ENCODE measurements at regions not wholly inside any gene's neighbourhood (a gene's known extent, or its start where the extent isn't known, plus 50 kb on each side); places are given as distances from the start of the nearest gene placed in this dataset.
A peak's percentile ranks its signal among the peaks of the same experiment; 100 is the strongest.

DNA sequence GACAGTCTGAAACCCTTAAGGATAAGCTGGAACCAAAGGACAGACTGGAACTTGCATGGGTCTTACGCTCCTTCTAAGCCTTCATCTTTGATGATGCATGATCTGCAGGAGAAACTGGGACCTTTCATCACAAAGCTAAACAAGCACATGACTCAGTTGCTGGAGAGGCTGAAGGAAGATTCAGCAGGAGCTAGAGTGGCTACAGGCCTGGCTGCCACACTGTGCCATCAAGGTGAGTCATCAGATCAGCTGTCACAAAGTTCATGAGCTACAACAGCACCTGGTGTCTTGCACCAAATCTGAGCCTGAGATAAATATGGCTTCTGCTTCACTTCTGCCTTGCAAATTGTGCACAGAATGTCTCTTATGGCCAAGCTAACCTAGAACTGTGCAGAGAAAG is 95.5 kb upstream of the MARK1 start:
- Histone ChIP-seq H3K27ac (ENCODE audit: extremely low read depth, low read depth, low read length) (no peak overlapping the region), H2AFZ (ENCODE audit: low read depth, low read length) (no peak overlapping the region), H4K20me1 (replicated peaks; ENCODE audit: control insufficient read depth, insufficient read depth, low read length) (no peaks in the 10 kb centered on the region), H3K4me2 (ENCODE audit: insufficient read depth, low read length) (no peak overlapping the region), H3K27me3 (ENCODE audit: control insufficient read depth in 2 of 2, insufficient read depth in 2 of 2, low read length in 2 of 2) (no peaks in the 10 kb centered on the region), H3K4me3 (no peak overlapping the region), H3K79me2 (ENCODE audit: control insufficient read depth, insufficient read depth, low read length) (no peaks in the 10 kb centered on the region), H3K9ac (ENCODE audit: insufficient read depth in 1 of 2, low read depth in 2 of 2, low read length in 2 of 2) (no peak overlapping the region), H3K36me3 (ENCODE audit: control insufficient read depth, insufficient read depth, low read length) (no peaks in the 10 kb centered on the region), H3K4me1 (replicated peaks in 1 of 2; ENCODE audit: control insufficient read depth in 2 of 2, insufficient read depth in 2 of 2, low read length in 2 of 2) (no peaks in the 10 kb centered on the region), H3K9me3 (replicated peaks; ENCODE audit: control insufficient read depth, insufficient read depth, low read depth, low read length) (no peaks in the 10 kb centered on the region), H3K9me1 (ENCODE audit: control insufficient read depth, insufficient read depth, low read length) (no peaks in the 10 kb centered on the region)
- ATAC-seq (no peak), FAIRE-seq (no peak), DNase-seq (ENCODE audit: extremely low read depth in 1 of 4, low spot score in 3 of 4) (no peak)
- in situ Hi-C loops (cut with MboI): no loop called here
- WGBS (ENCODE audit: insufficient coverage, low coverage, missing lambda C conversion rate): 0% methylated on average over 1 of the region's 1 CpG
- ChIA-PET POLR2A (interaction anchor here (0.9 kb wide), 1 partner anchor 15 kb away, joined by 3 read pairs; no protein-coding TSS in a partner anchor), CTCF (ENCODE audit: low intra/inter-chr PET ratio) (no interaction called here)
- TF ChIP-seq DMBX1 (CRISPR knock-in tag; IDR thresholded peaks at IDR 0.05; ENCODE audit: borderline replicate concordance) (no peak), ESRRB (CRISPR knock-in tag; IDR thresholded peaks at IDR 0.05; ENCODE audit: borderline replicate concordance) (no peak), TEAD1 (CRISPR knock-in tag; IDR thresholded peaks at IDR 0.05) (no peak), C11orf30 (IDR thresholded peaks at IDR 0.05; ENCODE audit: low read depth) (no peak), ZC3H8 (IDR thresholded peaks at IDR 0.05) (no peak)
- intact Hi-C loops (cut with micrococcal nuclease): no loop called here
- BruUV-seq (replicated peaks): no TSS peak

DNA sequence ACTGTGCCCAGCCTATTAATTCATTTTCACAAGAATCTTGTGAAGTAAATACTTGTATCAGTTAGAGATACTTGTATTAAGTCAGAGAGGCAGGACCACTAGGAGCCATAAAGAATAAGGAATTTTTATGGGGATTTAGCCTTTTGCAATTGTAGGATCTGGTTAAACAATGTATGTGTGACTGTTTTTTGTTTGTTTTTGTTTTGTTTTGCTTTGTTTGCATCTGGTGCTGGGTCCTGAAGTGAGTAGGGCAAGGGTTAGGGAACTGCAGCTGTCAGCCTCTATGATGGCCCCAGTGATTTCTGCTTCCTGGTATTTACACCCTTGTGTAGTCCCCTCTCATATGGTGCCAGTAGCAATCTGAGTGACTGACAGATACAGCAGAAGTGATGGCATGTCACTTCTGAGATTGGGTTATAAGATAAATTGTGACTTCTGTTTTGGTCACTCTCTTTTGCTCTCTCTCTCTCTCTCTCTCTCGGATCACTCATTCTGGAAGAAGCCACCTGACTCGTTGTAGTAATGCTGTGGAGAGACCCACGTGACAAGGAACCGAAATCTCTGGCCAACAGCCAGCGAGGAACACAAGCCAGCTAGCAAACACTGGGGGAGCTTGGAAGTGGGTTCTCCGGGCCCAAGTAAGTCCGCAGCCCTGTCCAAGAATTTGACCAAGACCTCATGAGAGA is 96.2 kb upstream of the MARK1 start:
- Histone ChIP-seq H3K9ac (ENCODE audit: insufficient read depth in 1 of 2, low read depth in 2 of 2, low read length in 2 of 2) (no peak overlapping the region), H3K9me1 (ENCODE audit: control insufficient read depth, insufficient read depth, low read length) (no peaks in the 10 kb centered on the region), H2AFZ (ENCODE audit: low read depth, low read length) (no peak overlapping the region), H3K36me3 (ENCODE audit: control insufficient read depth, insufficient read depth, low read length) (no peaks in the 10 kb centered on the region), H3K4me3 (no peak overlapping the region), H3K27me3 (ENCODE audit: control insufficient read depth in 2 of 2, insufficient read depth in 2 of 2, low read length in 2 of 2) (no peaks in the 10 kb centered on the region), H3K4me2 (ENCODE audit: insufficient read depth, low read length) (no peak overlapping the region), H3K9me3 (replicated peaks; ENCODE audit: control insufficient read depth, insufficient read depth, low read depth, low read length) (no peaks in the 10 kb centered on the region), H4K20me1 (replicated peaks; ENCODE audit: control insufficient read depth, insufficient read depth, low read length) (no peaks in the 10 kb centered on the region), H3K4me1 (replicated peaks in 1 of 2; ENCODE audit: control insufficient read depth in 2 of 2, insufficient read depth in 2 of 2, low read length in 2 of 2) (no peaks in the 10 kb centered on the region), H3K79me2 (ENCODE audit: control insufficient read depth, insufficient read depth, low read length) (no peaks in the 10 kb centered on the region), H3K27ac (ENCODE audit: extremely low read depth, low read depth, low read length) (no peak overlapping the region)
- FAIRE-seq (no peak), ATAC-seq (no peak), DNase-seq (ENCODE audit: extremely low read depth in 1 of 4, low spot score in 3 of 4) (peak in 1 of 4 experiments; percentile 11)
- WGBS (ENCODE audit: insufficient coverage, low coverage, missing lambda C conversion rate): 0% methylated on average over 3 of the region's 7 CpGs
- in situ Hi-C loops (cut with MboI): no loop called here
- ChIA-PET CTCF (ENCODE audit: low intra/inter-chr PET ratio) (no interaction called here), POLR2A (interaction anchor here (0.9 kb wide), 1 partner anchor 14 kb away, joined by 3 read pairs; no protein-coding TSS in a partner anchor)
- intact Hi-C loops (cut with micrococcal nuclease): no loop called here
- BruUV-seq (replicated peaks): no TSS peak
- no peak for TF ChIP-seq ZNF184 (CRISPR knock-in tag; IDR thresholded peaks at IDR 0.05)
- TF ChIP-seq RAD51 (IDR thresholded peaks at IDR 0.05; ENCODE audit: borderline replicate concordance, low read depth): peak; percentile 66
- TF ChIP-seq PHF21A (IDR thresholded peaks at IDR 0.05; ENCODE audit: borderline replicate concordance, low read depth): no peak
- TF ChIP-seq NCOA4 (IDR thresholded peaks at IDR 0.05; ENCODE audit: partially characterized antibody): no peak
- TF ChIP-seq TCF7 (IDR thresholded peaks at IDR 0.05; ENCODE audit: borderline replicate concordance): no peak
- no peak for TF ChIP-seq TCF3 (CRISPR knock-in tag; IDR thresholded peaks at IDR 0.05)
- no peak for TF ChIP-seq NFE2 (IDR thresholded peaks at IDR 0.05; ENCODE audit: low read depth)
- TF ChIP-seq ZNF707 (CRISPR knock-in tag; conservative IDR thresholded peaks at IDR 0.05): 0 out of 2 replicates have a peak, but pooled peaks have one; percentile 18
- no peak for TF ChIP-seq ZNF740 (CRISPR knock-in tag; IDR thresholded peaks at IDR 0.05)
- TF ChIP-seq ZNF740 (tag; IDR thresholded peaks at IDR 0.05): no peak
- no peak for TF ChIP-seq SNIP1 (IDR thresholded peaks at IDR 0.05; ENCODE audit: low read depth)
- no peak for TF ChIP-seq TCFL5 (CRISPR knock-in tag; conservative IDR thresholded peaks at IDR 0.05)

All from K562 (cell line).